CD4-positive, alpha-beta T cell (primary cell): ENCODE measurements at regions not wholly inside any gene's neighbourhood (a gene's known extent, or its start where the extent isn't known, plus 50 kb on each side); places are given as distances from the start of the nearest gene placed in this dataset.

Experiments used
- ATAC-seq: fragments of 200-7000 bp; cut with Tn5 transposase; one replicate; pipeline ENCODE4 v1.10.0; 2022; ENCODE audit warnings: mild to moderate bottlenecking; ENCODE audit not compliant: poor library complexity
- CTCF ChIA-PET: fragments of 350-600 bp; sonication (Branson Sonifier 250); formaldehyde crosslinking; loops from one replicate; lab custom pipeline; 2021; ENCODE audit warnings: antibody characterized with exemption, inconsistent platforms; lab: Charles Lee
- POLR2A ChIA-PET: fragments of 350-600 bp; sonication (Branson Sonifier 250); formaldehyde crosslinking; loops from one replicate; lab custom pipeline; 2021; ENCODE audit warnings: antibody characterized with exemption, inconsistent platforms; lab: Charles Lee
- DNase-seq, 14 experiments: peaks; one replicate each; pipeline ENCODE4 v3.0.0-alpha.2; 2013 to 2020; ENCODE audit warnings: mixed read lengths in 2 of 14
- H3K27ac ChIP-seq, 2 donors: one replicate each; pipeline versions ENCODE4 v1.5.1 to v1.7.0; 2013; ENCODE audit warnings: low read length in 2 of 2, low read depth in 1 of 2, mild to moderate bottlenecking in 1 of 2
- H3K27me3 ChIP-seq, 2 experiments: 1 replicate in 1 of 2; 2 replicates in 1 of 2; pipeline versions ENCODE4 v1.6.1 to v1.7.0; 2013; ENCODE audit warnings: low read length in 2 of 2, control low read depth in 1 of 2, mild to moderate bottlenecking in 1 of 2, moderate library complexity in 1 of 2; ENCODE audit not compliant: insufficient read depth in 2 of 2, control insufficient read depth in 1 of 2
- H3K36me3 ChIP-seq: one replicate; pipeline ENCODE4 v1.6.1; 2013; ENCODE audit warnings: low read length, control low read depth; ENCODE audit not compliant: insufficient read depth
- H3K4me1 ChIP-seq: one replicate; pipeline ENCODE4 v1.6.1; 2013; ENCODE audit warnings: low read length, control low read depth; ENCODE audit not compliant: insufficient read depth
- H3K4me3 ChIP-seq: one replicate; pipeline ENCODE4 v1.5.1; 2013; ENCODE audit warnings: mild to moderate bottlenecking, low read length, moderate library complexity
- H3K9me3 ChIP-seq, 2 experiments: 1 replicate in 1 of 2; 2 replicates in 1 of 2; pipeline versions ENCODE4 v1.6.1 to v1.7.0; 2013; ENCODE audit warnings: low read length in 2 of 2, mild to moderate bottlenecking in 2 of 2, control low read depth in 1 of 2, moderate library complexity in 1 of 2; ENCODE audit not compliant: control insufficient read depth in 1 of 2, insufficient read depth in 1 of 2
- H3K27ac Mint-ChIP-seq: one replicate; pipeline ENCODE4 v1.8.0; 2020; ENCODE audit warnings: mixed read lengths
- H3K27me3 Mint-ChIP-seq: one replicate; pipeline ENCODE4 v1.8.0; 2021; ENCODE audit warnings: mixed read lengths
- H3K36me3 Mint-ChIP-seq: one replicate; pipeline ENCODE4 v1.8.0; 2021; ENCODE audit warnings: low read depth, mixed read lengths
- H3K4me1 Mint-ChIP-seq: one replicate; pipeline ENCODE4 v1.8.0; 2021; ENCODE audit warnings: low read depth, mixed read lengths
- H3K4me3 Mint-ChIP-seq: one replicate; pipeline ENCODE4 v1.8.0; 2020; ENCODE audit warnings: mild to moderate bottlenecking, mixed read lengths
- H3K9me3 Mint-ChIP-seq: one replicate; pipeline ENCODE4 v1.8.0; 2020; ENCODE audit warnings: mixed read lengths
- CTCF ChIP-seq: fragments of 200-600 bp; IDR thresholded peaks from one replicate; pipeline ENCODE4 v1.8.0; 2022; ENCODE audit warnings: antibody characterized with exemption, mild to moderate bottlenecking
- intact Hi-C, 2 experiments: fragments of 100-400 bp; cut with DNase I in 1 of 2; cut with micrococcal nuclease in 1 of 2; formaldehyde crosslinking; loops; one replicate each; pipeline versions ENCODE4 v1.15.1 to v1.9.0; 2023 to 2025; cut with DNase I, micrococcal nuclease

GRCh38 chr21:31518580-31518979, 140.9 kb upstream of the SOD1 start:
- no peaks in the 10 kb centered on the region for H3K36me3 ChIP-seq
- ChIA-PET CTCF (no interaction called here), POLR2A (no interaction called here)
- Mint-ChIP-seq H3K9me3 (no peaks in the 10 kb centered on the region), H3K4me3 (no peak overlapping the region), H3K36me3 (no peaks in the 10 kb centered on the region), H3K4me1 (no peaks in the 10 kb centered on the region), H3K27ac (no peak overlapping the region), H3K27me3 (no peaks in the 10 kb centered on the region)
- TF ChIP-seq CTCF, result no peak
- no peaks in the 10 kb centered on the region for H3K4me1 ChIP-seq
- ATAC-seq (no peak), DNase-seq (no peak)
- H3K4me3 ChIP-seq, result no peak overlapping the region
- H3K27me3 ChIP-seq, result no peaks in the 10 kb centered on the region
- H3K9me3 ChIP-seq, result no peaks in the 10 kb centered on the region
- intact Hi-C loops, result no loop called here
- H3K27ac ChIP-seq, result no peak overlapping the region

GRCh38 chr21:31517664-31518414, 141.7 kb upstream of the SOD1 start:
- ATAC-seq, result no peak
- no peak overlapping the region for H3K27ac ChIP-seq
- no peak overlapping the region for H3K4me3 ChIP-seq
- no peaks in the 10 kb centered on the region for H3K27me3 Mint-ChIP-seq
- no peaks in the 10 kb centered on the region for H3K36me3 Mint-ChIP-seq
- no peaks in the 10 kb centered on the region for H3K9me3 Mint-ChIP-seq
- CTCF ChIA-PET, result no interaction called here
- H3K4me1 ChIP-seq, result no peaks in the 10 kb centered on the region
- no peaks in the 10 kb centered on the region for H3K27me3 ChIP-seq
- POLR2A ChIA-PET, result no interaction called here
- no peak overlapping the region for H3K4me3 Mint-ChIP-seq
- no peak for TF ChIP-seq CTCF
- DNase-seq, result no peak
- no peaks in the 10 kb centered on the region for H3K36me3 ChIP-seq
- intact Hi-C loops, result no loop called here
- H3K9me3 ChIP-seq, result no peaks in the 10 kb centered on the region
- no peak overlapping the region for H3K27ac Mint-ChIP-seq
- no peaks in the 10 kb centered on the region for H3K4me1 Mint-ChIP-seq

DNA sequence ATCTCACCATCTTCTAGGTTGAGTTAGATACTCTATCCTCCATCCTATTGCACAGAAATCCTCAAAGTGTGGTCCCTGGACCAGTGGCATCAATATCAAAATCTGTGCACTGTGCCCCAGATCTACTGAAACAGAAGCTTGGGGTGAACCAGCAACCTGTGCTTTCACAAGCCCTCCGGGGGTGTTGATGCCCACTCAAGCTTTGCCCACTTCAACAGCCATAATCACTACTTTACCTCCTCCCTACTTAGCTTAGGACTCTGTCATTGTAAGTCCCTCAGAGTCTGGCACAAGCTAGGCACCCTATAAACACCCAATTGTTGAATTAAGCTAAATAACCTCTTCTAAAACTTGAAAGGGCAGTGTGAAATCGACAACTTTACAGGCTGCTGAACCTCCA, 144.2 kb upstream of the SOD1 start:
- Mint-ChIP-seq H3K27ac (no peak overlapping the region), H3K27me3 (no peaks in the 10 kb centered on the region), H3K36me3 (no peaks in the 10 kb centered on the region), H3K9me3 (no peaks in the 10 kb centered on the region), H3K4me3 (no peak overlapping the region), H3K4me1 (peaks cover 1% of the 10 kb centered on the region)
- Histone ChIP-seq H3K36me3 (no peaks in the 10 kb centered on the region), H3K27me3 (no peaks in the 10 kb centered on the region), H3K27ac (no peak overlapping the region), H3K4me1 (peaks cover 2% of the 10 kb centered on the region), H3K4me3 (no peak overlapping the region), H3K9me3 (no peaks in the 10 kb centered on the region)
- POLR2A ChIA-PET, result no interaction called here
- no peak for DNase-seq
- no peak for TF ChIP-seq CTCF
- intact Hi-C loops, result no loop called here
- CTCF ChIA-PET, result no interaction called here
- ATAC-seq, result no peak
